GM12878 (cell line): ENCODE measurements at regions not wholly inside any gene's neighbourhood (a gene's known extent, or its start where the extent isn't known, plus 50 kb on each side); places are given as distances from the start of the nearest gene placed in this dataset.

Experiments used
- CTCF ChIP-seq, 3 experiments: IDR thresholded peaks in 2 of 3; conservative IDR thresholded peaks in 1 of 3; 2 replicates each; pipeline ENCODE4 v1.5.1; 2011; ENCODE audit warnings: low read depth in 3 of 3, low read length in 3 of 3, mild to moderate bottlenecking in 3 of 3, control low read depth in 2 of 3, moderate library complexity in 2 of 3, inconsistent platforms in 1 of 3, mixed read lengths in 1 of 3; ENCODE audit not compliant: control insufficient read depth in 2 of 3, insufficient read depth in 1 of 3; ENCODE audit errors: extremely low read depth in 1 of 3
- ELK1 ChIP-seq: IDR thresholded peaks from 2 replicates; pipeline ENCODE4 v1.6.1; 2012; ENCODE audit warnings: low read depth, low read length, improper control_type of control experiment
- EP300 ChIP-seq, 2 experiments: fragments of 150-350 bp in 1 of 2; IDR thresholded peaks; 2 replicates each; pipeline ENCODE4 v1.6.1; 2011 to 2012; ENCODE audit warnings: low read depth in 2 of 2, low read length in 2 of 2, borderline replicate concordance in 1 of 2, improper control_type of control experiment in 1 of 2, inconsistent platforms in 1 of 2; ENCODE audit not compliant: control insufficient read depth in 1 of 2
- HDAC6 ChIP-seq: fragments of 200-600 bp; sonication (generic); IDR thresholded peaks from one replicate; pipeline ENCODE4 v1.8.0; 2017; ENCODE audit warnings: antibody characterized with exemption; ENCODE audit not compliant: unreplicated experiment
- MTA3 ChIP-seq: IDR thresholded peaks from 2 replicates; pipeline ENCODE4 v1.6.1; 2012; ENCODE audit warnings: low read length, inconsistent platforms, borderline replicate concordance
- POLR2A ChIP-seq: IDR thresholded peaks from 2 replicates; pipeline ENCODE4 v1.6.1; 2011; ENCODE audit warnings: low read depth, mild to moderate bottlenecking, low read length
- SMAD1 ChIP-seq: fragments of 450-650 bp; IDR thresholded peaks from 2 replicates; pipeline ENCODE4 v1.6.1; 2018; ENCODE audit warnings: mild to moderate bottlenecking, low read depth; ENCODE audit not compliant: partially characterized antibody
- TF ChIP-seq, protein P1 (sequence below): IDR thresholded peaks from 2 replicates; pipeline ENCODE4 v1.6.1; 2012; ENCODE audit warnings: mild to moderate bottlenecking, low read depth, low read length

DNA sequence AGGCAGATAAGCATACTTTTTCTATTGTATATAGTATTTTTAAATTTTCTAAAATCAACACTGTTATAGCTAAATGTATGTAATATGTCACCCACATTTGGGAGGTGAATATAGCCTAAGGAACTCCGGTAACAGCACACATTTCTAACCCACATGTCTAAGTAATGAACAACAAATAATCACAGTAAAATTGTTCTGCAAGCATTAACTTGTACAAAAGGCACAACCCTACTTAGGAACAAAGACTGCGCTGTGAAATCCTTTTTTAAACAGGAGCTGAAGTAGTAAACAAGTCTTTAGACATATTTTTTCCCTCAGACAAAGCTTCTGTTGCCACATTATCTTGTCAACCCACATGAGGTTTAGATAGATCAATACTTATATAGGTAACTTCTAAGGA, 872.4 kb upstream of the SLC35B3 start:
- TF ChIP-seq POLR2A (no peak), CTCF (IDR thresholded peaks at IDR 0.05 in 2 of 3, conservative IDR thresholded peaks at IDR 0.05 in 1 of 3; ENCODE audit: control insufficient read depth in 2 of 3, extremely low read depth in 1 of 3, insufficient read depth in 1 of 3, low read depth in 3 of 3, low read length in 3 of 3) (no peak), HDAC6 (no peak), ELK1 (no peak), MTA3 (no peak), EP300 (IDR thresholded peaks at IDR 0.05; ENCODE audit: borderline replicate concordance in 1 of 2, control insufficient read depth in 1 of 2, low read depth in 2 of 2, low read length in 2 of 2) (no peak), SMAD1 (no peak)
- TF ChIP-seq, protein P1, sequence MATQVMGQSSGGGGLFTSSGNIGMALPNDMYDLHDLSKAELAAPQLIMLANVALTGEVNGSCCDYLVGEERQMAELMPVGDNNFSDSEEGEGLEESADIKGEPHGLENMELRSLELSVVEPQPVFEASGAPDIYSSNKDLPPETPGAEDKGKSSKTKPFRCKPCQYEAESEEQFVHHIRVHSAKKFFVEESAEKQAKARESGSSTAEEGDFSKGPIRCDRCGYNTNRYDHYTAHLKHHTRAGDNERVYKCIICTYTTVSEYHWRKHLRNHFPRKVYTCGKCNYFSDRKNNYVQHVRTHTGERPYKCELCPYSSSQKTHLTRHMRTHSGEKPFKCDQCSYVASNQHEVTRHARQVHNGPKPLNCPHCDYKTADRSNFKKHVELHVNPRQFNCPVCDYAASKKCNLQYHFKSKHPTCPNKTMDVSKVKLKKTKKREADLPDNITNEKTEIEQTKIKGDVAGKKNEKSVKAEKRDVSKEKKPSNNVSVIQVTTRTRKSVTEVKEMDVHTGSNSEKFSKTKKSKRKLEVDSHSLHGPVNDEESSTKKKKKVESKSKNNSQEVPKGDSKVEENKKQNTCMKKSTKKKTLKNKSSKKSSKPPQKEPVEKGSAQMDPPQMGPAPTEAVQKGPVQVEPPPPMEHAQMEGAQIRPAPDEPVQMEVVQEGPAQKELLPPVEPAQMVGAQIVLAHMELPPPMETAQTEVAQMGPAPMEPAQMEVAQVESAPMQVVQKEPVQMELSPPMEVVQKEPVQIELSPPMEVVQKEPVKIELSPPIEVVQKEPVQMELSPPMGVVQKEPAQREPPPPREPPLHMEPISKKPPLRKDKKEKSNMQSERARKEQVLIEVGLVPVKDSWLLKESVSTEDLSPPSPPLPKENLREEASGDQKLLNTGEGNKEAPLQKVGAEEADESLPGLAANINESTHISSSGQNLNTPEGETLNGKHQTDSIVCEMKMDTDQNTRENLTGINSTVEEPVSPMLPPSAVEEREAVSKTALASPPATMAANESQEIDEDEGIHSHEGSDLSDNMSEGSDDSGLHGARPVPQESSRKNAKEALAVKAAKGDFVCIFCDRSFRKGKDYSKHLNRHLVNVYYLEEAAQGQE = no peak
